ENCODE measurements at regions not wholly inside any gene's neighbourhood (a gene's known extent, or its start where the extent isn't known, plus 50 kb on each side); places are given as distances from the start of the nearest gene placed in this dataset.
"Not testable (repeated sequence)": the region's sequence is repeated elsewhere in the genome, so short reads cannot be mapped to it uniquely, and the experiment has no call there.

DNA sequence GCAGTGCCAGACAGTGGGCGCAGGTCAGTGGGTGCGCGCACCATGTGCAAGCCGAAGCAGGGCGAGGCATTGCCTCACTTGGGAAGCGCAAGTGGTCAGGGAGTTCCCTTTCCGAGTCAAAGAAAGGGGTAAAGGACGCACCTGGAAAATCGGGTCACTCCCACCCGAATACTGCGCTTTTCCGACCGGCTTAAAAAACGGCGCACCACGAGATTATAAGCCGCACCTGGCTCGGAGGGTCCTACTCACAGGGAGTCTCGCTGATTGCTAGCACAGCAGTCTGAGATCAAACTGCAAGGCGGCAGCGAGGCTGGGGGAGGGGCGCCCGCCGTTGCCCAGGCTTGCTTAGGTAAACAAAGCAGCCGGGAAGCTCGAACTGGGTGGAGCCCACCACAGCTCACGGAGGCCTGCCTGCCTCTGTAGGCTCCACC is 77.9 kb downstream of the NR4A2 start:
- H3K4me1 ChIP-seq; H3K27ac ChIP-seq; H3K9me3 ChIP-seq; H3K27me3 ChIP-seq; H3K36me3 ChIP-seq; intact Hi-C loops (cut with DNase I); DNase-seq: not testable (repeated sequence)
- WGBS, 2 donors, result 50 to 63% methylated on average over 27 of the region's 27 CpGs
- H3K4me3 ChIP-seq, result peak overlapping the region in 1 of 4 donors; percentile 3

GRCh38 chr2:156253765-156254164 is 78.8 kb downstream of the NR4A2 start:
- 68 to 81% methylated on average over 2 of the region's 2 CpGs for WGBS, 2 donors
- no peaks in the 10 kb centered on the region for H3K36me3 ChIP-seq
- H3K4me1 ChIP-seq, result no peaks in the 10 kb centered on the region
- H3K27ac ChIP-seq, result no peak overlapping the region
- intact Hi-C loops (cut with DNase I), result no loop called here
- no peaks in the 10 kb centered on the region for H3K27me3 ChIP-seq
- no peak for DNase-seq
- H3K4me3 ChIP-seq, result no peak overlapping the region
- no peaks in the 10 kb centered on the region for H3K9me3 ChIP-seq
- TF ChIP-seq POLR2A (IDR thresholded peaks at IDR 0.05) (no peak), CTCF (IDR thresholded peaks at IDR 0.05) (no peak), POLR2AphosphoS5 (IDR thresholded peaks at IDR 0.05) (no peak), EP300 (IDR thresholded peaks at IDR 0.05) (no peak)

DNA sequence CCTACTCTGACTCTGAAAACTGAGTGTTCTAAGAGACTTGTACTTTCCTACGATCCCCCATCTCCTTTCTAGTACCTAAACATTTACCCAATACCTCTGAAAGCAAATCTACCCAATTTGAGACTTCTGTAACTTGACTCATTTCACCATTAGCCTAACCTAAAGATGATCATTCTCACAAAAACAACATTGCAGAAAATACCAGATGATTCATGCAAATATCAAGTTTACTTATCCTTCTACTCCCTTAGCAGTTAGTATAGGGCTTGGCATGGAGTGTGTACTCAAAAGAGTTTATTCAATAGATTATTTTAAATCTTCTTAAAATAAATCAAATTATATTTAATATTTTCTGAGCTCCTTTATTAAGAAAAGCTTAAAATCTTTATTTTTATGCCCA is 89.6 kb downstream of the NR4A2 start:
- Histone ChIP-seq H3K4me1 (no peaks in the 10 kb centered on the region), H3K27ac (no peak overlapping the region), H3K27me3 (no peaks in the 10 kb centered on the region), H3K9me3 (peaks cover 0 to under 1% (median 0%) of the 10 kb centered on the region in 4 donors), H3K4me3 (no peak overlapping the region), H3K36me3 (no peaks in the 10 kb centered on the region)
- intact Hi-C loops (cut with DNase I), result no loop called here
- no peak for DNase-seq
- 72 to 88% methylated on average over 1 of the region's 1 CpG for WGBS, 2 donors
- TF ChIP-seq CTCF (IDR thresholded peaks at IDR 0.05) (no peak), EP300 (IDR thresholded peaks at IDR 0.05) (no peak), POLR2A (IDR thresholded peaks at IDR 0.05) (no peak), POLR2AphosphoS5 (IDR thresholded peaks at IDR 0.05) (no peak)

DNA sequence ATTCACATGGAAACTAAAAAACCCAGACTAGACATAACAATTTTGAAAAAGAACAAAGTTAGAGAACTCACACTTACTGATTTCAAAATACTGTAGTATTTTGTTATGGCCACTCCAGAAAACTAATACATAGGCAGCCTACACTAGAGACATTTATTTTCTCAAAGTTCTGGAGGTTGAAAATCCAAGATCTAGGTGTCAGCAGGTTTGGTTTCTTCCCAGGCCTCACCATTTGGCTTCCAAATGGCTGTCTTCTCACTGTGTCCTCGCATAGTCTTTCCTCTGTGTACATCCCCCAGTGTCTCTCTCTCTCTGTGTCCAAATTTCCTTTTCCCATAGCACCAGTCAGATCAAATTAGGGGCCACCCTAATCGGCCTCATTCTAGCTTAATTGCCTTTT is 95.0 kb downstream of the NR4A2 start:
- Histone ChIP-seq H3K9me3 (peaks cover 0 to 5% (median 2%) of the 10 kb centered on the region in 4 donors), H3K4me1 (no peaks in the 10 kb centered on the region), H3K36me3 (no peaks in the 10 kb centered on the region), H3K27ac (no peak overlapping the region), H3K4me3 (no peak overlapping the region), H3K27me3 (no peaks in the 10 kb centered on the region)
- TF ChIP-seq POLR2AphosphoS5 (IDR thresholded peaks at IDR 0.05) (no peak), EP300 (IDR thresholded peaks at IDR 0.05) (no peak), CTCF (IDR thresholded peaks at IDR 0.05) (no peak)
- DNase-seq, result no peak
- intact Hi-C loops (cut with DNase I), result no loop called here
- 80 to 89% methylated on average over 2 of the region's 2 CpGs for whole genome bisulfite sequencing, 2 donors

DNA sequence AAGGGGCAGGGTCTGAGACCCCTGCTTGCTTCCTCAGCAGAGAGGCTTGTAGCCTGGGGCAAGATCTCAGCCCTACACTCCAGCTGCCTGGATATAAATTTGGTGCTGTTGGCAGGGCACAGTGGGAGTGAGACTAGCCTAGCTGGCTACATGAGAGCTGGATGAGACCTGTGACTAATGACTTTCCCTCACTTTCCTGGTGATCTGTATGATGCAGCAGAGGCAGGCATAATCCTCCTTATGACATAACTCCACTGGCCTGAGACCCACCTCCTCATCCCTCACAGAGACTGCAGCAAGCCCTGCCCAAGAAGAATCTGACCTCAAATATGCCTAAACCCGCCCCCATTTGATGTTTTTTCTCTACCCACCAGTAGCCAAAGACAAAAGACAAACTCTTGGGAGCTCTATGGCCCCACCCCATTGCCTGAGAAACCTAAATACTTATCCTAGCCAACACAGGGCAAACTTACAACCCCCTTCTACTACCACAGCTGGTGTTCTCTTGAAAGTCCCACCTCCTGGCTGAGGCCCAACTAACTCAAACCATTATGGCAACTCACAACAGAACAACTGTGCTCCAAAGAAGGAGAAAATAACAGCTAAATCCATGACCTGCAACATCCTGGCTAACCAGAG is 102.7 kb downstream of the NR4A2 start:
- H3K4me1 ChIP-seq, result no peaks in the 10 kb centered on the region
- TF ChIP-seq POLR2AphosphoS5 (IDR thresholded peaks at IDR 0.05) (no peak), CTCF (IDR thresholded peaks at IDR 0.05) (no peak), POLR2A (IDR thresholded peaks at IDR 0.05) (no peak), EP300 (IDR thresholded peaks at IDR 0.05) (no peak)
- H3K27ac ChIP-seq, result no peak overlapping the region
- H3K4me3 ChIP-seq, result no peak overlapping the region
- H3K27me3 ChIP-seq, result no peaks in the 10 kb centered on the region
- no peak for DNase-seq
- WGBS, 2 donors, result 67 to 76% methylated on average over 1 of the region's 1 CpG
- no peaks in the 10 kb centered on the region for H3K9me3 ChIP-seq
- H3K36me3 ChIP-seq, result no peaks in the 10 kb centered on the region
- intact Hi-C loops (cut with DNase I), result no loop called here

DNA sequence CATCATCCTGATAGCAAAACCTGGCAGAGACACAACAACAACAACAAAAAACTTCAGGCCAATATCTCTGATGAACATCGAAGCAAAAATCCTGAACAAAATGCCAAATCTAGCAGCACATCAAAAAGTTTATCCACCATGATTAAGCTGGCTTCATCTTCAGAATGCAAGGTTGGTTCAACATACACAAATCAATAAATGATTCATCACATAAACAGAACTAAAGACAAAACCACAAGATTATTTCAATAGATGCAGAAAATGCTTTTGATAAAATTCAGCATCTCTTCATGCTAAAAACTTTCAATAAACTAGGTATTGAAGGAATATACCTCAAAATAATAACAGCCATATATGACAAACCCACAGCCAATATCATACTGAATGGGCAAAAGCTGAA is 109.2 kb downstream of the NR4A2 start:
- H3K27me3 ChIP-seq; H3K4me3 ChIP-seq; DNase-seq; H3K4me1 ChIP-seq; intact Hi-C loops (cut with DNase I); H3K27ac ChIP-seq; H3K9me3 ChIP-seq; H3K36me3 ChIP-seq: not testable (repeated sequence)
- 85 to 86% methylated on average over 1 of the region's 1 CpG for WGBS, 2 donors

Measured in sigmoid colon (tissue), 6 donors.